Gastroesophageal sphincter (tissue), 4 donors: ENCODE measurements at regions not wholly inside any gene's neighbourhood (a gene's known extent, or its start where the extent isn't known, plus 50 kb on each side); places are given as distances from the start of the nearest gene placed in this dataset.

Source experiments
- ATAC-seq: fragments of 150-250 bp; one replicate; pipeline ENCODE4 v1.9.1; 2016; ENCODE audit warnings: mild to moderate bottlenecking, moderate library complexity
- H3K27ac ChIP-seq, 4 donors: fragments of 200-600 bp; sonication (generic) in 3 of 4; 1 replicate in 3 of 4; 2 replicates in 1 of 4; pipeline ENCODE4 v1.5.1; 2016 to 2019
- H3K27me3 ChIP-seq: fragments of 200-600 bp; sonication (generic); one replicate; pipeline ENCODE4 v1.5.1; 2019
- H3K36me3 ChIP-seq, 2 donors: fragments of 200-600 bp; sonication (generic); one replicate each; pipeline ENCODE4 v1.5.1; 2019; ENCODE audit warnings: control low read depth in 1 of 2
- H3K4me1 ChIP-seq, 3 donors: fragments of 200-600 bp; sonication (generic); 1 replicate in 2 of 3; 2 replicates in 1 of 3; pipeline ENCODE4 v1.5.1; 2016 to 2019; ENCODE audit warnings: control low read depth in 2 of 3
- H3K4me3 ChIP-seq, 2 donors: fragments of 200-600 bp; sonication (generic); one replicate each; pipeline ENCODE4 v1.5.1; 2019; ENCODE audit warnings: mild to moderate bottlenecking in 1 of 2, moderate library complexity in 1 of 2
- H3K9me3 ChIP-seq, 3 donors: fragments of 200-600 bp; sonication (generic); one replicate each; pipeline ENCODE4 v1.5.1; 2017 to 2019; ENCODE audit warnings: control low read depth in 2 of 3
- CTCF ChIP-seq, 4 experiments: fragments of 200-600 bp in 2 of 4; fragments of 450-650 bp in 2 of 4; sonication (generic) in 1 of 4; IDR thresholded peaks; one replicate each; pipeline ENCODE4 v1.5.1; 2017 to 2019; ENCODE audit warnings: antibody characterized with exemption in 4 of 4, mild to moderate bottlenecking in 2 of 4, moderate library complexity in 2 of 4
- EP300 ChIP-seq: sonication (generic); formaldehyde crosslinking; IDR thresholded peaks from one replicate; pipeline ENCODE4 v1.6.1; 2017; ENCODE audit warnings: antibody characterized with exemption, mild to moderate bottlenecking
- POLR2A ChIP-seq, 2 donors: fragments of 450-650 bp; IDR thresholded peaks; one replicate each; pipeline ENCODE4 v1.6.1; 2017; ENCODE audit warnings: antibody characterized with exemption in 2 of 2, mild to moderate bottlenecking in 2 of 2, moderate library complexity in 1 of 2
- POLR2AphosphoS5 ChIP-seq: sonication (generic); formaldehyde crosslinking; IDR thresholded peaks from one replicate; pipeline ENCODE4 v1.6.1; 2017; ENCODE audit warnings: antibody characterized with exemption
- WGBS, 2 donors: methylation state at CpG; one replicate each; pipeline ENCODE4 v1.1.5; 2018; ENCODE audit warnings: low coverage in 1 of 2; 5-methylcytosine and 5-hydroxymethylcytosine counted together

GRCh38 chr10:21272643-21273399 lies 252.7 kb downstream of the SKIDA1 start:
- Histone ChIP-seq H3K27ac (no peak overlapping the region), H3K4me3 (no peak overlapping the region), H3K4me1 (no peaks in the 10 kb centered on the region), H3K9me3 (no peaks in the 10 kb centered on the region), H3K27me3 (no peaks in the 10 kb centered on the region), H3K36me3 (no peaks in the 10 kb centered on the region)
- ATAC-seq: no peak
- 78 to 79% methylated on average over 3 of the region's 4 CpGs for WGBS, 2 donors
- TF ChIP-seq POLR2AphosphoS5: no peak
- TF ChIP-seq CTCF (IDR thresholded peaks at IDR 0.05): no peak
- TF ChIP-seq EP300: no peak
- no peak for TF ChIP-seq POLR2A (IDR thresholded peaks at IDR 0.05)

- TF ChIP-seq CTCF (IDR thresholded peaks at IDR 0.05) (no peak), POLR2AphosphoS5 (no peak)
- H3K4me1 ChIP-seq: no peaks in the 10 kb centered on the region
- H3K27ac ChIP-seq: no peak overlapping the region
- H3K4me3 ChIP-seq: no peak overlapping the region
- ATAC-seq: no peak
- WGBS, 2 donors: 90 to 95% methylated on average over 3 of the region's 3 CpGs
- H3K9me3 ChIP-seq: no peaks in the 10 kb centered on the region
- H3K36me3 ChIP-seq: no peaks in the 10 kb centered on the region
- no peaks in the 10 kb centered on the region for H3K27me3 ChIP-seq
Observed at GRCh38 chr10:21270976-21271375, 254.5 kb downstream of the SKIDA1 start.

GRCh38 chr10:21269289-21269688 lies 256.2 kb downstream of the SKIDA1 start:
- H3K36me3 ChIP-seq: no peaks in the 10 kb centered on the region
- ATAC-seq: no peak
- no peaks in the 10 kb centered on the region for H3K27me3 ChIP-seq
- no peak for TF ChIP-seq POLR2AphosphoS5
- TF ChIP-seq CTCF (IDR thresholded peaks at IDR 0.05): no peak
- no peak for TF ChIP-seq EP300
- no peak for TF ChIP-seq POLR2A (IDR thresholded peaks at IDR 0.05)
- H3K4me3 ChIP-seq: no peak overlapping the region
- H3K27ac ChIP-seq: no peak overlapping the region
- 78 to 82% methylated on average over 3 to 5 of the region's 5 CpGs for WGBS, 2 donors
- no peaks in the 10 kb centered on the region for H3K4me1 ChIP-seq
- no peaks in the 10 kb centered on the region for H3K9me3 ChIP-seq

GRCh38 chr10:21265622-21266021 lies 259.9 kb downstream of the SKIDA1 start:
- Histone ChIP-seq H3K27ac (no peak overlapping the region), H3K27me3 (no peaks in the 10 kb centered on the region), H3K9me3 (no peaks in the 10 kb centered on the region), H3K4me3 (no peak overlapping the region), H3K4me1 (no peaks in the 10 kb centered on the region), H3K36me3 (no peaks in the 10 kb centered on the region)
- 87 to 89% methylated on average over 2 to 3 of the region's 3 CpGs for WGBS, 2 donors
- ATAC-seq: no peak
- TF ChIP-seq CTCF (IDR thresholded peaks at IDR 0.05) (no peak), POLR2AphosphoS5 (no peak), EP300 (no peak), POLR2A (IDR thresholded peaks at IDR 0.05) (no peak)

- Histone ChIP-seq H3K27me3 (no peaks in the 10 kb centered on the region), H3K9me3 (no peaks in the 10 kb centered on the region), H3K36me3 (no peaks in the 10 kb centered on the region), H3K4me3 (no peak overlapping the region), H3K4me1 (no peaks in the 10 kb centered on the region), H3K27ac (no peak overlapping the region)
- no peak for ATAC-seq
- no peak for TF ChIP-seq EP300
- 55% methylated on average over 1 of the region's 2 CpGs; no CpG with 5 or more reads in 1 of the 2 donors for WGBS, 2 donors
Observed at GRCh38 chr10:21264271-21264670, 261.2 kb downstream of the SKIDA1 start.
